Common myeloid progenitor, CD34-positive (primary cell): ENCODE measurements at regions not wholly inside any gene's neighbourhood (a gene's known extent, or its start where the extent isn't known, plus 50 kb on each side); places are given as distances from the start of the nearest gene placed in this dataset.

Experiments used
- CTCF ChIA-PET: fragments of 350-600 bp; sonication (Branson Sonifier 250); formaldehyde crosslinking; loops from one replicate; lab custom pipeline; 2021; ENCODE audit warnings: antibody characterized with exemption; lab: Charles Lee
- POLR2A ChIA-PET: fragments of 350-600 bp; sonication (Branson Sonifier 250); formaldehyde crosslinking; loops from one replicate; lab custom pipeline; 2021; ENCODE audit warnings: antibody characterized with exemption; lab: Charles Lee
- DNase-seq, 3 donors: peaks; one replicate each; pipeline versions ENCODE4 v3.0.0 to v3.0.0-alpha.2; 2013
- H3K27ac ChIP-seq, 2 experiments: 1 replicate in 1 of 2; 2 replicates in 1 of 2; pipeline ENCODE4 v1.7.0; 2013; ENCODE audit warnings: inconsistent platforms in 2 of 2, low read length in 2 of 2, mild to moderate bottlenecking in 2 of 2, low read depth in 1 of 2, moderate library complexity in 1 of 2; ENCODE audit not compliant: severe bottlenecking in 2 of 2, insufficient read depth in 1 of 2, poor library complexity in 1 of 2
- H3K27me3 ChIP-seq, 5 experiments: replicated peaks in 2 of 5; 1 replicate in 3 of 5; 2 replicates in 2 of 5; pipeline versions ENCODE4 v1.6.1 to v1.7.0; 2013; ENCODE audit warnings: low read length in 4 of 5, mild to moderate bottlenecking in 2 of 5, moderate library complexity in 2 of 5, inconsistent platforms in 1 of 5; ENCODE audit not compliant: insufficient read depth in 5 of 5, control insufficient read depth in 4 of 5
- H3K36me3 ChIP-seq, 4 experiments: 1 replicate in 2 of 4; 2 replicates in 2 of 4; pipeline versions ENCODE4 v1.6.1 to v1.7.0; 2013; ENCODE audit warnings: low read length in 3 of 4, control low read depth in 1 of 4, mild to moderate bottlenecking in 1 of 4; ENCODE audit not compliant: control insufficient read depth in 4 of 4, insufficient read depth in 4 of 4
- H3K4me1 ChIP-seq, 4 experiments: 1 replicate in 3 of 4; 2 replicates in 1 of 4; pipeline versions ENCODE4 v1.6.1 to v1.7.1; 2013; ENCODE audit warnings: low read length in 3 of 4, mild to moderate bottlenecking in 3 of 4, control low read depth in 1 of 4, inconsistent platforms in 1 of 4, moderate library complexity in 1 of 4; ENCODE audit not compliant: control insufficient read depth in 4 of 4, insufficient read depth in 4 of 4; ENCODE audit errors: control extremely low read depth in 1 of 4
- H3K4me3 ChIP-seq, 7 experiments: 1 replicate in 4 of 7; 2 replicates in 3 of 7; pipeline versions ENCODE4 v1.5.1 to v1.7.0; 2013; ENCODE audit warnings: mild to moderate bottlenecking in 7 of 7, low read length in 6 of 7, moderate library complexity in 6 of 7, inconsistent platforms in 2 of 7, low read depth in 2 of 7, control low read depth in 1 of 7; ENCODE audit not compliant: insufficient read depth in 4 of 7, control insufficient read depth in 1 of 7; ENCODE audit errors: extremely low read depth in 1 of 7
- H3K9me3 ChIP-seq, 5 experiments: 1 replicate in 4 of 5; 2 replicates in 1 of 5; pipeline versions ENCODE4 v1.6.1 to v1.7.1; 2013; ENCODE audit warnings: low read length in 4 of 5, mild to moderate bottlenecking in 2 of 5, inconsistent platforms in 1 of 5, low read depth in 1 of 5, moderate library complexity in 1 of 5; ENCODE audit not compliant: control insufficient read depth in 4 of 5, insufficient read depth in 2 of 5; ENCODE audit errors: control extremely low read depth in 1 of 5
- WGBS: methylation state at CpG from one replicate; pipeline ENCODE4 v1.1.5; 2013; ENCODE audit not compliant: insufficient coverage; 5-methylcytosine and 5-hydroxymethylcytosine counted together

GRCh38 chr5:67338421-67338820 is 141.8 kb upstream of the CD180 start:
- no peak for DNase-seq
- ChIA-PET CTCF (no interaction called here), POLR2A (interaction anchor here (0.7 kb wide), 1 partner anchor 80 kb away, joined by 4 read pairs; no protein-coding TSS in a partner anchor)
- H3K4me1 ChIP-seq = no peaks in the 10 kb centered on the region
- H3K9me3 ChIP-seq = no peaks in the 10 kb centered on the region
- H3K36me3 ChIP-seq = no peaks in the 10 kb centered on the region
- no peak overlapping the region for H3K4me3 ChIP-seq
- no peaks in the 10 kb centered on the region for H3K27me3 ChIP-seq
- no peak overlapping the region for H3K27ac ChIP-seq

GRCh38 chr5:67337751-67338150 is 141.2 kb upstream of the CD180 start:
- H3K4me1 ChIP-seq = no peaks in the 10 kb centered on the region
- H3K27me3 ChIP-seq = no peaks in the 10 kb centered on the region
- no peak for DNase-seq
- POLR2A ChIA-PET = no interaction called here
- CTCF ChIA-PET = no interaction called here
- H3K27ac ChIP-seq = no peak overlapping the region
- no peak overlapping the region for H3K4me3 ChIP-seq
- H3K36me3 ChIP-seq = no peaks in the 10 kb centered on the region
- H3K9me3 ChIP-seq = no peaks in the 10 kb centered on the region

GRCh38 chr5:67335426-67335825 is 138.8 kb upstream of the CD180 start:
- Histone ChIP-seq H3K9me3 (peaks cover 0 to 4% (median 2%) of the 10 kb centered on the region in 5 experiments), H3K27ac (no peak overlapping the region), H3K4me1 (no peaks in the 10 kb centered on the region), H3K36me3 (no peaks in the 10 kb centered on the region), H3K4me3 (no peak overlapping the region), H3K27me3 (no peaks in the 10 kb centered on the region)
- POLR2A ChIA-PET = interaction anchor here (0.6 kb wide), 1 partner anchor 76 kb away, joined by 3 read pairs; no protein-coding TSS in a partner anchor
- CTCF ChIA-PET = interaction anchor here (0.8 kb wide), 1 partner anchor 19 kb away, joined by 3 read pairs; no protein-coding TSS in a partner anchor
- DNase-seq = no peak
- WGBS = 100% methylated on average over 1 of the region's 5 CpGs

- no peak overlapping the region for H3K4me3 ChIP-seq
- no peak overlapping the region for H3K27ac ChIP-seq
- no peaks in the 10 kb centered on the region for H3K4me1 ChIP-seq
- ChIA-PET CTCF (no interaction called here), POLR2A (no interaction called here)
- peak in 1 of 3 donors; percentile 10 for DNase-seq
- no peaks in the 10 kb centered on the region for H3K36me3 ChIP-seq
- peaks cover 0 to 4% (median 2%) of the 10 kb centered on the region in 5 experiments for H3K9me3 ChIP-seq
- no peaks in the 10 kb centered on the region for H3K27me3 ChIP-seq
- 100% methylated on average over 1 of the region's 1 CpG for WGBS
Measured at GRCh38 chr5:67334373-67334772, 137.8 kb upstream of the CD180 start.

- Histone ChIP-seq H3K27me3 (no peaks in the 10 kb centered on the region), H3K27ac (no peak overlapping the region), H3K9me3 (peaks cover 0 to 4% (median 2%) of the 10 kb centered on the region in 5 experiments), H3K4me1 (no peaks in the 10 kb centered on the region), H3K36me3 (no peaks in the 10 kb centered on the region), H3K4me3 (no peak overlapping the region)
- no peak for DNase-seq
- WGBS = no CpG with 5 or more reads among the region's 2 CpGs
- ChIA-PET POLR2A (no interaction called here), CTCF (no interaction called here)
Measured at GRCh38 chr5:67333171-67333570, 136.6 kb upstream of the CD180 start.

- Histone ChIP-seq H3K27me3 (no peaks in the 10 kb centered on the region), H3K4me3 (no peak overlapping the region), H3K27ac (no peak overlapping the region), H3K36me3 (no peaks in the 10 kb centered on the region), H3K4me1 (no peaks in the 10 kb centered on the region), H3K9me3 (peaks cover 0 to 4% (median 2%) of the 10 kb centered on the region in 5 experiments)
- ChIA-PET POLR2A (no interaction called here), CTCF (no interaction called here)
- DNase-seq = no peak
- WGBS = 100% methylated on average over 1 of the region's 4 CpGs
Measured at GRCh38 chr5:67331296-67331925, 134.8 kb upstream of the CD180 start.

GRCh38 chr5:67319935-67320725 is 123.5 kb upstream of the CD180 start:
- ChIA-PET POLR2A (no interaction called here), CTCF (no interaction called here)
- Histone ChIP-seq H3K27ac (no peak overlapping the region), H3K9me3 (no peaks in the 10 kb centered on the region), H3K36me3 (no peaks in the 10 kb centered on the region), H3K4me3 (no peak overlapping the region), H3K4me1 (no peaks in the 10 kb centered on the region), H3K27me3 (no peaks in the 10 kb centered on the region)
- no peak for DNase-seq
- WGBS = 94% methylated on average over 3 of the region's 3 CpGs
